ENCODE measurements at regions not wholly inside any gene's neighbourhood (a gene's known extent, or its start where the extent isn't known, plus 50 kb on each side); places are given as distances from the start of the nearest gene placed in this dataset.

DNA sequence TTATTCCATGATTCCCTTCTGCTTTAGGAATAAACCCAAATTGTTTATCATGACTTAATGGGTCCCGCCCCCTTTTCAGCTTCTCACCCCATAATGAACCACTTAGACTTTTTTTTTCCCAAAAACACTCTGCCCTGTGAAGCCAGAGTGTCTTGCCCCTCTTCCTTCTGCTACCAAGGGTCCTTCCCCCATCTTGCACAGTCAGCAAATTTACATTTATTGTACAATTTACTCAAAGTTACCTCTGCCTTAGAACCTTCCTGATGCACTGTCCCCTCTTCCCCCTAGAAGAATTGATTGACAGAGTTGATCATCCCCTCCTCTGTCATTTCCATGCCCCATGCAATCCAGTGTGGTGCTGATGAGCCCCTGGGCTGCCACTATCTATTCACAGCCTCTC, 101.5 kb upstream of the PPP2R3A start:
- peak; percentile 81 for TF ChIP-seq MAFF (IDR thresholded peaks at IDR 0.05; ENCODE audit: low read length)
- 0 out of 2 replicates have a peak, but pooled peaks have one; percentile 36 for TF ChIP-seq ZNF507 (tag; conservative IDR thresholded peaks at IDR 0.05)
- peak; percentile 80 for TF ChIP-seq ZNF316 (IDR thresholded peaks at IDR 0.05)
- peak; percentile 69 for TF ChIP-seq MAFG (tag; conservative IDR thresholded peaks at IDR 0.05)
- TF ChIP-seq, protein P1, sequence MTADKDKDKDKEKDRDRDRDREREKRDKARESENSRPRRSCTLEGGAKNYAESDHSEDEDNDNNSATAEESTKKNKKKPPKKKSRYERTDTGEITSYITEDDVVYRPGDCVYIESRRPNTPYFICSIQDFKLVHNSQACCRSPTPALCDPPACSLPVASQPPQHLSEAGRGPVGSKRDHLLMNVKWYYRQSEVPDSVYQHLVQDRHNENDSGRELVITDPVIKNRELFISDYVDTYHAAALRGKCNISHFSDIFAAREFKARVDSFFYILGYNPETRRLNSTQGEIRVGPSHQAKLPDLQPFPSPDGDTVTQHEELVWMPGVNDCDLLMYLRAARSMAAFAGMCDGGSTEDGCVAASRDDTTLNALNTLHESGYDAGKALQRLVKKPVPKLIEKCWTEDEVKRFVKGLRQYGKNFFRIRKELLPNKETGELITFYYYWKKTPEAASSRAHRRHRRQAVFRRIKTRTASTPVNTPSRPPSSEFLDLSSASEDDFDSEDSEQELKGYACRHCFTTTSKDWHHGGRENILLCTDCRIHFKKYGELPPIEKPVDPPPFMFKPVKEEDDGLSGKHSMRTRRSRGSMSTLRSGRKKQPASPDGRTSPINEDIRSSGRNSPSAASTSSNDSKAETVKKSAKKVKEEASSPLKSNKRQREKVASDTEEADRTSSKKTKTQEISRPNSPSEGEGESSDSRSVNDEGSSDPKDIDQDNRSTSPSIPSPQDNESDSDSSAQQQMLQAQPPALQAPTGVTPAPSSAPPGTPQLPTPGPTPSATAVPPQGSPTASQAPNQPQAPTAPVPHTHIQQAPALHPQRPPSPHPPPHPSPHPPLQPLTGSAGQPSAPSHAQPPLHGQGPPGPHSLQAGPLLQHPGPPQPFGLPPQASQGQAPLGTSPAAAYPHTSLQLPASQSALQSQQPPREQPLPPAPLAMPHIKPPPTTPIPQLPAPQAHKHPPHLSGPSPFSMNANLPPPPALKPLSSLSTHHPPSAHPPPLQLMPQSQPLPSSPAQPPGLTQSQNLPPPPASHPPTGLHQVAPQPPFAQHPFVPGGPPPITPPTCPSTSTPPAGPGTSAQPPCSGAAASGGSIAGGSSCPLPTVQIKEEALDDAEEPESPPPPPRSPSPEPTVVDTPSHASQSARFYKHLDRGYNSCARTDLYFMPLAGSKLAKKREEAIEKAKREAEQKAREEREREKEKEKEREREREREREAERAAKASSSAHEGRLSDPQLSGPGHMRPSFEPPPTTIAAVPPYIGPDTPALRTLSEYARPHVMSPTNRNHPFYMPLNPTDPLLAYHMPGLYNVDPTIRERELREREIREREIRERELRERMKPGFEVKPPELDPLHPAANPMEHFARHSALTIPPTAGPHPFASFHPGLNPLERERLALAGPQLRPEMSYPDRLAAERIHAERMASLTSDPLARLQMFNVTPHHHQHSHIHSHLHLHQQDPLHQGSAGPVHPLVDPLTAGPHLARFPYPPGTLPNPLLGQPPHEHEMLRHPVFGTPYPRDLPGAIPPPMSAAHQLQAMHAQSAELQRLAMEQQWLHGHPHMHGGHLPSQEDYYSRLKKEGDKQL (CRISPR knock-in tag; IDR thresholded peaks at IDR 0.05; ENCODE audit: borderline replicate concordance): no peak
- TF ChIP-seq ZKSCAN3 (CRISPR knock-in tag; IDR thresholded peaks at IDR 0.05): no peak
- peak; percentile 51; the same call in 1 of the 2 replicates for TF ChIP-seq C11orf30 (IDR thresholded peaks at IDR 0.05; ENCODE audit: low read depth)
- TF ChIP-seq MAFK (IDR thresholded peaks at IDR 0.05; ENCODE audit: low read length): peak; percentile 83
- no peak for TF ChIP-seq TOE1 (IDR thresholded peaks at IDR 0.05; ENCODE audit: borderline replicate concordance)
- TF ChIP-seq TOE1 (CRISPR knock-in tag; IDR thresholded peaks at IDR 0.05; ENCODE audit: borderline replicate concordance, low read depth): no peak
- Histone ChIP-seq H3K27me3 (ENCODE audit: control insufficient read depth in 2 of 2, insufficient read depth in 2 of 2, low read length in 2 of 2) (no peaks in the 10 kb centered on the region), H2AFZ (ENCODE audit: low read depth, low read length) (no peak overlapping the region), H3K9ac (ENCODE audit: insufficient read depth in 1 of 2, low read depth in 2 of 2, low read length in 2 of 2) (no peak overlapping the region), H3K79me2 (ENCODE audit: control insufficient read depth, insufficient read depth, low read length) (no peaks in the 10 kb centered on the region), H3K4me2 (ENCODE audit: insufficient read depth, low read length) (no peak overlapping the region), H3K9me3 (replicated peaks; ENCODE audit: control insufficient read depth, insufficient read depth, low read depth, low read length) (no peaks in the 10 kb centered on the region), H3K9me1 (ENCODE audit: control insufficient read depth, insufficient read depth, low read length) (no peaks in the 10 kb centered on the region), H3K36me3 (ENCODE audit: control insufficient read depth, insufficient read depth, low read length) (no peaks in the 10 kb centered on the region), H3K4me3 (no peak overlapping the region), H3K27ac (ENCODE audit: extremely low read depth, low read depth, low read length) (no peak overlapping the region), H3K4me1 (replicated peaks in 1 of 2; ENCODE audit: control insufficient read depth in 2 of 2, insufficient read depth in 2 of 2, low read length in 2 of 2) (no peaks in the 10 kb centered on the region), H4K20me1 (replicated peaks; ENCODE audit: control insufficient read depth, insufficient read depth, low read length) (no peaks in the 10 kb centered on the region)
- intact Hi-C loops (cut with micrococcal nuclease): no loop called here
- FAIRE-seq: no peak
- no peak for ATAC-seq
- CTCF ChIA-PET (ENCODE audit: low intra/inter-chr PET ratio): no interaction called here
- no TSS peak for BruUV-seq (replicated peaks)
- 0% methylated on average over 1 of the region's 1 CpG for WGBS (ENCODE audit: insufficient coverage, low coverage, missing lambda C conversion rate)
- in situ Hi-C loops (cut with MboI): no loop called here
- POLR2A ChIA-PET: interaction anchor here (0.5 kb wide), 1 partner anchor 1918 kb away, joined by 3 read pairs; no protein-coding TSS in a partner anchor
- DNase-seq (ENCODE audit: extremely low read depth in 1 of 4, low spot score in 3 of 4): no peak

Data from K562 (cell line).